Heart left ventricle (tissue), 13 donors: ENCODE measurements at regions not wholly inside any gene's neighbourhood (a gene's known extent, or its start where the extent isn't known, plus 50 kb on each side); places are given as distances from the start of the nearest gene placed in this dataset.

Experiments
- CTCF ChIP-seq, 12 donors: fragments of 200-600 bp; sonication (generic) in 4 of 12; IDR thresholded peaks; one replicate each; pipeline versions ENCODE4 v1.5.0 to v1.8.0; 2018 to 2022; ENCODE audit warnings: antibody characterized with exemption in 12 of 12, mild to moderate bottlenecking in 5 of 12
- POLR2A ChIP-seq, 2 donors: fragments of 450-650 bp; IDR thresholded peaks; one replicate each; pipeline ENCODE4 v1.6.1; 2017; ENCODE audit warnings: antibody characterized with exemption in 2 of 2, mild to moderate bottlenecking in 2 of 2, moderate library complexity in 2 of 2
- donor health status: ischemic (EF 13 %, LVEDD 7.1; RV severe dilation, severe dysfunction).
- donor health status: DM: no; HTN: yes; CAD: no.
- donor health status: DM: no; HTN: no; CAD: no.
- donor health status: ischemic (EF 25% LVEDD 6.9; RV normal size, moderate dysfunction).
- donor health status: ischemic (EF 25% LVEDD 5.7; RV mildly dilated, moderate dysfunction).
- donor health status: ischemic (EF 35%, LVEDD 5.7; RV mildly dilated, moderate dysfunction).
- donor health status: nonischemic (EF 11% LVEDD 7.7; RV severe dilation, severe dysfunction).
- donor health status: DM: yes; HTN: yes; CAD: no.
- donor health status: PGD.
- donor health status: ischemic (EF 29% LVEDD 5.4; RV normal size, mild dysfunction).
- donor health status: nonischemic (EF 23%, LVEDD 6.1; RV moderate dilation, normal function).

- TF ChIP-seq CTCF (IDR thresholded peaks at IDR 0.05): no peak
- TF ChIP-seq POLR2A (IDR thresholded peaks at IDR 0.05): no peak
Observed at GRCh38 chr6:54694928-54695532, 151.5 kb upstream of the FAM83B start.
